GM23248 (cell line): ENCODE measurements at regions not wholly inside any gene's neighbourhood (a gene's known extent, or its start where the extent isn't known, plus 50 kb on each side); places are given as distances from the start of the nearest gene placed in this dataset.

Source experiments
- EZH2 ChIP-seq: fragments of 200-600 bp; sonication (generic); IDR thresholded peaks from 2 replicates; pipeline ENCODE4 v1.6.1; 2018; ENCODE audit warnings: antibody characterized with exemption, mild to moderate bottlenecking; ENCODE audit not compliant: insufficient read depth, poor library complexity, severe bottlenecking
- EZH2phosphoT487 ChIP-seq: fragments of 200-600 bp; sonication (generic); IDR thresholded peaks from 2 replicates; pipeline ENCODE4 v1.6.1; 2018; ENCODE audit warnings: antibody characterized with exemption, moderate library complexity, mild to moderate bottlenecking, low read depth; ENCODE audit not compliant: insufficient read depth

DNA sequence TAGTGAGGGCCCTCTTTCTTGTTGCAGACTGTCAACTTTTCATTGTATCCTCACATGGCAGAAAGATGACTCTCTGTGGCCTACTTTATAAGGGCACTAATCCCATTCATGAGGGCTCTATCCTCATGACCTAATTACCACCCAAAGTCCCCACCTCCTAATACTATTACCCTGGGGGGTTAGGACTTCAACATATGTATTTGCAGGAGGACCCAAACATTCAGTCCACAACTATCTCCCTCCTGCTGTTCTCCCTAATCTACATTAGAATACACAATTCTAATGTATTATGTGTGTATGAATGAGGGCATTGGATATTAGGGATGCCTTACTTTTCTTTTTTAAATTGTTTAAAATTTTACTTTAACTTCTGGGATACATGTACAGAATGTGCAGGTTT is 246.0 kb upstream of the TANK start:
- TF ChIP-seq EZH2phosphoT487 (no peak), EZH2 (no peak)
